Stimulated activated CD8-positive, alpha-beta memory T cell treated with anti-CD3 and anti-CD28 coated beads, Interleukin-7, amount 100 ng/mL, for 24 hours (primary cell): ENCODE measurements at regions not wholly inside any gene's neighbourhood (a gene's known extent, or its start where the extent isn't known, plus 50 kb on each side); places are given as distances from the start of the nearest gene placed in this dataset.

Source experiments
- DNase-seq: peaks from one replicate; pipeline ENCODE4 v3.0.0-alpha.2; 2020; ENCODE audit warnings: low read depth

DNA sequence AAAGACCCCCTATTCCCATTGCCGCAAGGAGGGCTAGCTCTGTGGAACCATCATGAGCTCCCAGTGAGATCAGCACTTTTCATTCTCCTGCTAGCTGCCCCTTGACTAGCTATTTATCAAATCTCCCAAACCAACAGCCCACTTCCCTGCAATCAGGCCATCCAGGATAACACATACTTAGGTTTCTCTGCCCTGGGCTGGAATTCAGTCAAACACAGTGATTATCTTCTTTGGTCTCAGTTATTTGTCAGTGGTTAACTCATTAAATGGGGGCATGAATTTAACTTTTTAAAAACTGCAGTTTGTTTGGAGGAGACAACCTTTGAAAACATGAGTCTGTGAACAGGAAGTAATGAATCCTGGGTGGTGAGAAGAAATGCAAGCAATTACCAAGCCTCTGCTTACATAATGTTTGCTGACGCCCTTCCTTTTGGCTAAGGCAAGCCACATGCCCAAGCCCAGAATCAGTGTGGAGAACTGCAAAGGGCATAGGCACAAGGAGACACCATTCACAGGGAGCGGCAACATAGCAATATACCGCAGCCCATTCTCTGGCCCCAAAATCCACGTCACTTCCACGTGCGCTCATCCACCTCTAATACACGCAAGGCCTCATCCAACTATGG lies 275.0 kb downstream of the DRD1 start:
- no peak for DNase-seq

DNA sequence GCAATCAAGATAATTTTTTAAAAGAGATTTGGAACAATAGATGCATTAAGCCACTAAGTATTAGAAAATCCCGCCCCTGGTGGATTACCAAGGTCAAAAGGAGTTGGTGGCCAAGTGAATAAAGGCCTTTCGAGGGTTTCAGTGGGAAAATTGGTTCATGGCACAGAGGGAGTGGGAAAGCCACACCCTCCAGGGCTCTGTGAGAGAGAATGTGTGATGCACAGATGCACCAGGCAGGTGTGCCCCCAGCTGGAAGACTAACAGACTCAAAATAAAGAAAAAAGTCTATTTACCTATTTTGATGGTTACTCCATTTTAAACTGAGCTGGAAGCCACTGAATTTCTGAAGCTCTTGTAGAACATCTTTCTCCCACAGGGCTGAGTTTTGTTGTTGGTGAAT lies 278.0 kb downstream of the DRD1 start:
- no peak for DNase-seq

- DNase-seq, result no peak
These were observed 280.3 kb downstream of the DRD1 start for GRCh38 chr5:175163586-175164275.

GRCh38 chr5:175162036-175162435 lies 281.9 kb downstream of the DRD1 start:
- DNase-seq, result no peak

DNA sequence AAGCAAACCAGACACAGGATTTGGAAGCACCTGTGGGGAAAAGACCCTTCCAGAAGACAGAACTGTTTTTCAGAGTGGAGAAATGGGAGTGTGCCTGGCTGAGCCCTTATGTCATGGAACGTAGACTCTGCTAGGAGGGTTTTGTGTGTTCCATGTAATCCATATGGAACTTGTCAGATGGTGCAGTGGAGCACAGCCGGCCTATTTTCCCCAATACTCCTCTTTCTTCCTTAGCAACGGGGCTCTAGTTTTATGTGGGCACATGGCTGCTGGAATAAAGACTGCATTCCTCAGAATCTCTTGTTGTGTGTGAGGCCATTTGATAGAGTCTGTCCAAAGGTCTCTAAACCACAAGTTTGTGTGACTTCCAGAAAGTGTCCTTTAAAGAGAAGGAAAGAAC lies 284.0 kb downstream of the DRD1 start:
- no peak for DNase-seq

DNA sequence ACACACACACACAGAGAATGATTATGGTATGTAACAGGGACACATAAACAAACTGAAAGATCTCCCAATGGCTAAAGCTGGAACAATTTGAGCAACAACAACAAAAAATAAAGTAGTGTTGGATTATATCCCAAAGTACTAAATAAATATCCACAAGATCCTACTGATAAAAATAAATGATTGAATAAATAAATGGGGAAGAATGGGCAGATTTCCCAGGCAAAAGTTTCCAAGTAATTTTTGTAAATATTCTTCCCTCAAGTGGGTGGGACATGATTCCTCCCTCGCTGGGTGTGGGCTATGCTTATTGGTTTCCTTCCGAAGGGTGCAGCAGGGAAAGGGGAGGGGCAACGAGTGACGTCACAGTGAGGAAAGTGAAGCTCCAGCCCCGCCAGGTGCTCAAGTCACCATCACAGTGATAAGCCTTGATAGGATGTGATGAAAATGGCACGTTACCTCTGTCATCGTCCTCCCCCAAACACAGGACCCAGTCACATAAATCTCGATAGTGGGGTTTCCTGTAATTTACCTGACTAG lies 295.3 kb downstream of the DRD1 start:
- DNase-seq, result no peak

DNA sequence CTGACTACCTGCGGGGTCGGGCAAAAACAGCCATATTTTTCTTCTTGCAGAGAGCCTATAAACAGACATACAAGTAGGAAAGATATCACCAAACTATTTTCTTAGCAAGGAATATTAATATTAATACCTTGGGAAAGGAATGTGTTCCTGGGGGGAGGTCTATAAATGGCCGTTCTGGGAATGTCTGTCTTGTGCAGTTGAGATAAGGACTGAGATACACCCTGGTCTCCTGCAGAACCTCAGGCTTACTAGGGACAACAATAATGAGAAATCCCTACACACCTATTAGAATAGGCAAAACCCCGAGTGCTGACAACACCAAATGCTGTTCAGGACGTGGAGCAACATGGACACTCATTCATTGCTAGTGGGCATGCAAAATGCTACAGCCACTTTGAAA lies 297.2 kb downstream of the DRD1 start:
- no peak for DNase-seq

GRCh38 chr5:175141421-175141820 lies 302.6 kb downstream of the DRD1 start:
- DNase-seq, result no peak

- no peak for DNase-seq
These were observed 310.8 kb downstream of the DRD1 start for GRCh38 chr5:175133185-175133584.

DNA sequence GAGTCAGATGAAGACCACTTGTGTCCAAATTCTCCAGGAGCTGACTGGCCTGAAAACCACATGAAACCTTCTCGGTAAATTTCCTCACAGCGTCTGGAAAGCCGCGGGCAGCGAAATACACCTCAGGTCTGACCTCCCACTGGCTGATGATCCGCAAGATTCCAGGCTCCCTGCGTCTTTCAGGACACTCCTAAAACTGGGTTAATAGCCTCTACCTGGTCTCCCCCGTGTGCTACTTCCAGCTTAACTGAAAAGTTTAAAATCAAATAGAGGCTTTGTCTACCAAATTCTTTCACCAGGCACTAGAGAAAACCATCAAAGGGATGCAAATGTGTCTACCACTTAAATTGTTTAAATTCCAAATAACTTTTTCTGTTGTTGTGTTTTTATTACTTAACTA lies 312.6 kb downstream of the DRD1 start:
- DNase-seq, result no peak

GRCh38 chr5:175129619-175130018 lies 314.4 kb downstream of the DRD1 start:
- no peak for DNase-seq

DNA sequence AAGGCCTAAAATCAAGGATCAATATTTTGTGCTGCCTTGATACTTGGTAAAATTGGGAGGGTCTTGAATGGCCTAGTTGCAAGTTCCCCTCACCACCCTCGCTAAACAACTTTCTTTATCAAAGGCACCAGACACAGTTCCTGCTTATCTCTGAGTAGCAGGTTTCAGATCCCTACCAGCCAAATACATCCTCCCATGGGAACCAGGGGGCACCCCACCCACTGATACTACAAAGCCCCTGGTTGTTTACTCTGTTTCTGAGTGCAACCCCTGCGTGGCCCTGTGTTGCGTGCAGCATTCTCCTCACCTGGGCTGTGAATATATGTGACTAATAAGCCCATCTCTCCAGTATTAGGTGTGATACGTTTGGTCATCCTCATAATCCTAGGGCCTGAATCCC lies 314.9 kb downstream of the DRD1 start:
- DNase-seq, result no peak

- DNase-seq, result no peak
These were observed 319.2 kb downstream of the DRD1 start for GRCh38 chr5:175124821-175125220.

DNA sequence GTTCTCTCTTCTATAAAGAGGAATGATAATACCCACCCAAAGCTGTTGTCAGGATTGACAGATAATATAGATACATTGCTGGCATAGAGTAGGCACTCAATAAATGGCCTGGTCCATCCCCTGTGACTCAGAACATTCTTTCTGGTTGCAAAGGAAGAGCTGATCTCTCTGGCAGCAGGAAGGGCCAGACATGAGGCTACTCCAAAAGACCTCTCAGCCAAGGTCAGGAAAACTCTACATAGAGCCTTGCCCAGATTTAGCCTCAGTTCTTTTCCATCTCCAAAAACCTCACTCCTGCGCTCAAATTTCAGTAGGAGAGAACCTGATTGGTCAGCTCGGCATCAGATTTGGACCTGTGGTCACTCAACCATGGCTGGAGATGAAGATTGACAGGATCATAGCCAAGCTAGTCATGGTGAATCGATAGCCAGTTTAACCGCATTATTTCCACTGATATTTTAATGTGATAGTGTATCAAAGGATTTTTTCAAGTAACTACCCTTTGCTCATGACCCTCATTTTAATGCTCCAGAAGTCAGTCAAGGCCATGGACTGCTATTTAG lies 319.6 kb downstream of the DRD1 start:
- no peak for DNase-seq

DNA sequence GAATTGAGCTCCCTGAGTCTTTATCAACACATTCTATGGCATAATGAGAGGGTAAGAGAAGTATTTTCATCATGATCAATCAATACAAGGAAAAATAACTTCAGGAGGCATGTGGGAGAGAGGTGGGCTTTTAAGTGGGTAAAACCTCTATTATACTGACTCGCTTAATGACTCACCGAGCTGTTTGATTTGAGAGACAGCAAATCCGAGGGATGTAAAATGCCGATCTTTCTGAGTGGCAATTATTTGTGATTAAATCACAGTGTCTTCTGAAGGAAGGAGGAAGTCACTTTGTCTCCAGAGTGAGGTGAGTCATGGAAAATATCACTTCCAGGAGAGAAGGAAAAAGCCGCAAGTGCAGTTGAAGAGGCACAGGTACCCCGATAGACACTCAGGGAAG lies 320.4 kb downstream of the DRD1 start:
- DNase-seq, result no peak

DNA sequence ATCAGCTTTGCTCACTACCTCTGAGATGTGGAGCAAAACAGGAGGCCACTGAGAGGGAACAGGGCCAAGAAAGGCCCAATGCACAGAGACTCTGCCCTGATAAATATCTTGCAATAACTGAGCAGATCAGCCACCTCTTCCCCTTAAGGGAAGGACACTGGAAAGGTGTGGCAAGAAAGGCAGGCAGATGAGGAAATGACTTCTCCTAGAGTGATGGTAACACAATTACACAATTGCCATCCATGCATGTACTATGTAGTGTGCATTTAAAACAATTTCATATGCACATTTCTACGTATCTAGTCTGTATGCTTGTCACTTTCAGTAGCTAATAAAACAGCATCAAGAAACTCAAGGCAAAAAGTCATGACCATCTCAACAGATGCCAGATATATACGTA lies 322.5 kb downstream of the DRD1 start:
- DNase-seq, result no peak

GRCh38 chr5:175120412-175120811 lies 323.6 kb downstream of the DRD1 start:
- no peak for DNase-seq

DNA sequence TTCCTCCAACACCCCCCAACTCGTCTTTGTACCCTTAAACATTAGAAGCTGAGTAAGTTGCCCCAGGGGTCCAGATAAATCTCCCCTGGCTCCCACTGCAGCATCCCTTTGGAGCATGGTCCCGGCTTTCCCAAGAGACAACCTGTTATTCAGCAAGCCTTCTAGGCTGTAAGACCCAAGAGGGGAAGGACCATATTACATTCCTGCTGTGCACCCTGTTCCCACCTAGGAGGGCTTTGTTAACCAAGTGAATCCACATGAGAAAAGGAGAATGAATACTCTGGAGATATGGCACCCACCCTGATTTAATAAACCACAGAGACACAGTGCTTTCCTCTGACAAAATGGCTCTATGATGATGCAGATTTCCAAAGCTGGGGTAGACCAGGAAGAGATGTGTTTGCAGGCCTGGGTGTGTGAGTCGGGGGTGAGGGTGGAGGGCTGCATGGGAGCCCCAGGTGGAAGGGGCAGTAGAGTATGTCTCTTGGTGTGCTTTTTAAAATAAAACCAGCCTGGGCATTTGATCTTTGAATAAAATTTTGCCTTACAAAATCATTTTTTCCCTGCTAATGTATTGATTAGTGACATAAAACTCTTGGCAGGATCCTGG lies 325.2 kb downstream of the DRD1 start:
- no peak for DNase-seq

DNA sequence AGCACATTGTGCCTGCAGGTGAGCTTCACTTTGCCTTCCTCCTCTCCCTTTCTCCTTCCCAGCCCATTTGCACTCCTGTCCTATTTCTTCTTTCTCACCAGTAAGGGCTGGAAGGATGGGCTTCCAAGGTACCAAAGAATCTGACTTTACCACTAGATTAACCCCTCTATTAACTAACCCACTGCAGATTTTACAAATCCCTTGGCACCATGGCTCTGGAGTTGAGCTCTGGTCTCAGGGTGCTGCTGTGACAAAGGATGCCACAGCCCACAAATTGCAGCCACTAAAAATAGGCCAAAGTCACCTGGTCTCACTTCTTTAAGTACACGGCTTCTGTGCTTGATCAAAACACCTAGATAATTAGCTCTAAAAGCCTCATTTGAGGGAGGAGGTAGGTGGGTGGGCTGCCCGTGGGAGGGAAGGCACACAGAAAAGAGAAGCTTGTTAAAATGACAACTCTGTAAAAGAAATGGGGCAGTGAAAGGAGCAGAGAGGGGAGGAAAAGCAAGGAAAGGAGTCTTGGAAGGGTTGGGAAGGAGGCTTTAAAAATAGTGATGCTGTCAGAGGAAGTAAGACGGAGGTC lies 327.4 kb downstream of the DRD1 start:
- no peak for DNase-seq

- no peak for DNase-seq
These were observed 328.2 kb downstream of the DRD1 start for GRCh38 chr5:175115831-175116230.

- no peak for DNase-seq
These were observed 330.0 kb downstream of the DRD1 start for GRCh38 chr5:175113947-175114346.

DNA sequence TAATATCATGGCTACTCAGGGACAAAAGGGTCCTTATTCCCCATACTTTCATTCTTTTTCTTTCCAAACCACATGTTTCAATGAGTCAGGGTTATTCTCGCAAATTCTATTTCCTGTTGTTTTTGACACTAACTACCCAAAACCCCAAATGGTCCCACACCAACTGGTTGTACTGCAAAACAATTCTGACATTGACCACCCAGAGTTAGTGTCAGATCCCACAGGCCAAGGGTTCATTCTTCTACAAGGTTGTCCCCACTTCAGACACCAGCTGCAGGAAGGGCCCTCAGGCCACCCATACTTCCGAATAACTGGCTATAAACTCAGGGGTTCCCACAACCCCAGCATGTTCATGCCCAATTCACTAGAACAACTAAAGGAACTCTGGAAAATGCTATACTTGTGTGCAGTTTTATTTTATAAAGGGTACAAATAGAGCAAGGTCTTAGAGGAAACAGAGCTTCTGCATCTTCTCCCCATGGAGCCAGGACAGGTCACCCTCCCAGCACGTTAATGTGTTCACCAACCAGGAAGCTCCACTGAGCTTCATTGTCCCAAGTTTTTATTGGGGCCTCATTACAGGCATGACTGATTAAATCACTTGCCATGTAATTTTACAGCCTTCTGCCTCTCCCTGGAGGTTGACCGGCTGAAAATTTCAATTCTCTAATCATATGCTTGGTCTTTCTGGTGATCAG lies 334.8 kb downstream of the DRD1 start:
- DNase-seq, result no peak
